Hematopoietic multipotent progenitor cell treated with erythropoietin and hydrocortisone succinate and interleukin-3 and kit ligand, for 15 days (in vitro differentiated cells): ENCODE measurements at regions not wholly inside any gene's neighbourhood (a gene's known extent, or its start where the extent isn't known, plus 50 kb on each side); places are given as distances from the start of the nearest gene placed in this dataset.

ENCODE experiments used
- DNase-seq: peaks from one replicate; pipeline ENCODE4 v3.0.0-alpha.2; 2015; ENCODE audit warnings: low spot score

GRCh38 chr10:131490991-131491594, 179.6 kb upstream of the TCERG1L start:
- no peak for DNase-seq

GRCh38 chr10:131492211-131492857, 180.8 kb upstream of the TCERG1L start:
- no peak for DNase-seq

GRCh38 chr10:131493432-131493831, 181.9 kb upstream of the TCERG1L start:
- DNase-seq = no peak

- DNase-seq = no peak
These were observed 182.9 kb upstream of the TCERG1L start for GRCh38 chr10:131494451-131494850.

GRCh38 chr10:131495224-131495623, 183.7 kb upstream of the TCERG1L start:
- no peak for DNase-seq

- DNase-seq = no peak
These were observed 184.4 kb upstream of the TCERG1L start for GRCh38 chr10:131495892-131496291.

GRCh38 chr10:131496351-131497052, 185.0 kb upstream of the TCERG1L start:
- DNase-seq = no peak

GRCh38 chr10:131499566-131499965, 188.0 kb upstream of the TCERG1L start:
- DNase-seq = no peak

GRCh38 chr10:131500181-131500580, 188.7 kb upstream of the TCERG1L start:
- no peak for DNase-seq

GRCh38 chr10:131500892-131501291, 189.4 kb upstream of the TCERG1L start:
- DNase-seq = no peak

- DNase-seq = no peak
These were observed 192.5 kb upstream of the TCERG1L start for GRCh38 chr10:131503992-131504391.

- no peak for DNase-seq
These were observed 199.9 kb upstream of the TCERG1L start for GRCh38 chr10:131511391-131511790.

- no peak for DNase-seq
These were observed 201.3 kb upstream of the TCERG1L start for GRCh38 chr10:131512852-131513251.

GRCh38 chr10:131513445-131513844, 201.9 kb upstream of the TCERG1L start:
- no peak for DNase-seq

GRCh38 chr10:131513901-131514300, 202.4 kb upstream of the TCERG1L start:
- no peak for DNase-seq

- no peak for DNase-seq
These were observed 202.9 kb upstream of the TCERG1L start for GRCh38 chr10:131514454-131514853.

GRCh38 chr10:131516285-131516684, 204.8 kb upstream of the TCERG1L start:
- no peak for DNase-seq

- no peak for DNase-seq
These were observed 206.3 kb upstream of the TCERG1L start for GRCh38 chr10:131517781-131518180.

- DNase-seq = no peak
These were observed 208.4 kb upstream of the TCERG1L start for GRCh38 chr10:131519723-131520605.

- DNase-seq = no peak
These were observed 220.0 kb upstream of the TCERG1L start for GRCh38 chr10:131531265-131532190.

- DNase-seq = no peak
These were observed 220.8 kb upstream of the TCERG1L start for GRCh38 chr10:131532291-131532690.
